SK-N-SH treated with all-trans-retinoic acid at 6 μM for 48 hours (cell line): ENCODE measurements at regions not wholly inside any gene's neighbourhood (a gene's known extent, or its start where the extent isn't known, plus 50 kb on each side); places are given as distances from the start of the nearest gene placed in this dataset.

Source experiments
- ARNTL ChIP-seq: fragments of 450-650 bp; formaldehyde crosslinking; IDR thresholded peaks from 2 replicates; pipeline ENCODE4 v1.5.0; 2020; ENCODE audit warnings: low read depth, mild to moderate bottlenecking, moderate library complexity, borderline replicate concordance
- OSR1 ChIP-seq: fragments of 250-450 bp; sonication (Bioruptor Pico); IDR thresholded peaks from 2 replicates; pipeline ENCODE4 v1.8.0; 2022; ENCODE audit warnings: moderate library complexity, mild to moderate bottlenecking, inconsistent platforms
- SNAI2 ChIP-seq: fragments of 250-450 bp; sonication (Bioruptor Pico); IDR thresholded peaks from 2 replicates; pipeline ENCODE4 v1.5.0; 2020; ENCODE audit warnings: mild to moderate bottlenecking, moderate library complexity
- TCF4 ChIP-seq: fragments of 250-450 bp; sonication (Bioruptor Pico); IDR thresholded peaks from 2 replicates; pipeline ENCODE4 v1.8.0; 2021; ENCODE audit warnings: mild to moderate bottlenecking, moderate library complexity, borderline replicate concordance
- TF ChIP-seq, protein P1 (sequence below): fragments of 250-450 bp; sonication (Bioruptor Pico); IDR thresholded peaks from 2 replicates; pipeline ENCODE4 v1.8.0; 2020; ENCODE audit warnings: mild to moderate bottlenecking, moderate library complexity, borderline replicate concordance
- TF ChIP-seq, protein P2 (sequence below): fragments of 250-450 bp; sonication (Bioruptor Pico); IDR thresholded peaks from 2 replicates; pipeline ENCODE4 v1.8.0; 2021; ENCODE audit warnings: low read depth, mild to moderate bottlenecking, moderate library complexity, borderline replicate concordance

DNA sequence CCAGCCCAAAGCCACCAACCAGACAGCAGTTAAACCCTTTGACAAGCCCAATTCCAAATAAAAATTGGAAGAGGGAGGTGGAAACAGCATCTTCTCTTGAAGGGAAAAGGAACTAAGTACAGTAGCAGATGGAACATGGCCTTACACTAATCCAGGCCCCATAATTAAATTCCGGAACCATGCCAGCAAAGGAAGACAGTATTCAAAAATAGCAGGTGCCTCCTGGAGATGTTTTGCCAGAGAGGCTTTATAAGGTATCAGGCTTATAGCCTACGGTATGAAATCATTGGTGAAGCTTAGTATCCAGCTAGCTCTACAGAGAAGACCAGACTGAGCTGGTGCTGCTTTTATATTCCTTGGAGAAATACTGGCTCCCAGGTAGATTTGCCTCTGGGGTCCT, 344.1 kb upstream of the API5 start:
- no peak for TF ChIP-seq ARNTL (CRISPR knock-in tag)
- no peak for TF ChIP-seq TCF4 (CRISPR knock-in tag)
- TF ChIP-seq, protein P1, sequence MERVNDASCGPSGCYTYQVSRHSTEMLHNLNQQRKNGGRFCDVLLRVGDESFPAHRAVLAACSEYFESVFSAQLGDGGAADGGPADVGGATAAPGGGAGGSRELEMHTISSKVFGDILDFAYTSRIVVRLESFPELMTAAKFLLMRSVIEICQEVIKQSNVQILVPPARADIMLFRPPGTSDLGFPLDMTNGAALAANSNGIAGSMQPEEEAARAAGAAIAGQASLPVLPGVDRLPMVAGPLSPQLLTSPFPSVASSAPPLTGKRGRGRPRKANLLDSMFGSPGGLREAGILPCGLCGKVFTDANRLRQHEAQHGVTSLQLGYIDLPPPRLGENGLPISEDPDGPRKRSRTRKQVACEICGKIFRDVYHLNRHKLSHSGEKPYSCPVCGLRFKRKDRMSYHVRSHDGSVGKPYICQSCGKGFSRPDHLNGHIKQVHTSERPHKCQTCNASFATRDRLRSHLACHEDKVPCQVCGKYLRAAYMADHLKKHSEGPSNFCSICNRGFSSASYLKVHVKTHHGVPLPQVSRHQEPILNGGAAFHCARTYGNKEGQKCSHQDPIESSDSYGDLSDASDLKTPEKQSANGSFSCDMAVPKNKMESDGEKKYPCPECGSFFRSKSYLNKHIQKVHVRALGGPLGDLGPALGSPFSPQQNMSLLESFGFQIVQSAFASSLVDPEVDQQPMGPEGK (CRISPR knock-in tag), result no peak
- TF ChIP-seq SNAI2 (CRISPR knock-in tag), result no peak
- TF ChIP-seq, protein P2, sequence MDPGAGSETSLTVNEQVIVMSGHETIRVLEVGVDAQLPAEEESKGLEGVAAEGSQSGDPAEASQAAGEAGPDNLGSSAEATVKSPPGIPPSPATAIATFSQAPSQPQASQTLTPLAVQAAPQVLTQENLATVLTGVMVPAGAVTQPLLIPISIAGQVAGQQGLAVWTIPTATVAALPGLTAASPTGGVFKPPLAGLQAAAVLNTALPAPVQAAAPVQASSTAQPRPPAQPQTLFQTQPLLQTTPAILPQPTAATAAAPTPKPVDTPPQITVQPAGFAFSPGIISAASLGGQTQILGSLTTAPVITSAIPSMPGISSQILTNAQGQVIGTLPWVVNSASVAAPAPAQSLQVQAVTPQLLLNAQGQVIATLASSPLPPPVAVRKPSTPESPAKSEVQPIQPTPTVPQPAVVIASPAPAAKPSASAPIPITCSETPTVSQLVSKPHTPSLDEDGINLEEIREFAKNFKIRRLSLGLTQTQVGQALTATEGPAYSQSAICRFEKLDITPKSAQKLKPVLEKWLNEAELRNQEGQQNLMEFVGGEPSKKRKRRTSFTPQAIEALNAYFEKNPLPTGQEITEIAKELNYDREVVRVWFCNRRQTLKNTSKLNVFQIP (CRISPR knock-in tag), result no peak
- no peak for TF ChIP-seq OSR1 (CRISPR knock-in tag)
